NOMO-1 treated with DMSO at 0.1 percent for 48 hours (cell line): ENCODE measurements at regions not wholly inside any gene's neighbourhood (a gene's known extent, or its start where the extent isn't known, plus 50 kb on each side); places are given as distances from the start of the nearest gene placed in this dataset.
"Not testable (repeated sequence)": the region's sequence is repeated elsewhere in the genome, so short reads cannot be mapped to it uniquely, and the experiment has no call there.

ENCODE experiments used
- DNase-seq: peaks from one replicate; lab custom pipeline; 2025; ENCODE audit not compliant: unreplicated experiment; lab: John Stamatoyannopoulos, UW

- DNase-seq: no peak
Measured at GRCh38 chr14:51342226-51342625, 102.2 kb downstream of the TMX1 start.

- no peak for DNase-seq
Measured at GRCh38 chr14:51351997-51352396, 112.0 kb downstream of the TMX1 start.

- no peak for DNase-seq
Measured at GRCh38 chr14:51353901-51354300, 113.9 kb downstream of the TMX1 start.

DNA sequence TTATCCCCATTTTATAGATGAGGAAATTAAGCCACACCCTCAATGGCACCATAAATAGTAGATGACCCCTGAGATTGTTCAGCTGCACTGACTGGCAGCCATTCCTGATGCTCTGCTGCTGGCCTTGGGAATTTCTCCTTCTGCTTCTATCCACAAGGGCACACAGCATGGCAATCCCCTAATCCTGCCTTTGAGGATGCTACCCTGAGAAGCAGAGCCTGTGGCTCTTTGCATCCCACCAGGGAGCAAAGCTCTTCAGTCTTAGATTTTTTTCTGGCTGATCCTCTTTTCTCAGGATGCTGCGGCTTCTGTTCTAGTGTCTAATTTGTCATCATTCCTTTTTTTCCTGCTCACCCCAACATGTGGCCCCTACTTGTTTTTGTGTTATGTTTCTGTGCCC lies 114.8 kb downstream of the TMX1 start:
- DNase-seq: no peak

DNA sequence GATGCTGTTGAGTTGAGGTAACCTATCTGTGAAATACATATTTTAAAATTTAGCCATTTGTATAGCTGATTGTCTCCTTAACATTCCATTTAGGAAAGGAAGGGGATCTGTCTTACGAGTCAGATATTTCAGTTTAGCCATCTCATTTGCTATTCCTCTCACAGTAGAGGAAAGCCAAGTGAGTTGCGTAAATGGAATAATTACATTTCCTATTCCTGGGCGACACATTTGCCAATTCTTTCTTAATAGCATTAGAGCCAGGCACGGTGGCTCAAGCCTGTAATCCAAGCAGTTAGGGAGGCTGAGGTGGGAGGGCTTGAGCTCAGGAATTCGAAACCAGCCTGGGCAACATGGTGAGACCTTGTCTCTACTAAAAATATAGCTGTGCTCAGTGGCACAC lies 116.3 kb downstream of the TMX1 start:
- DNase-seq: no peak

DNA sequence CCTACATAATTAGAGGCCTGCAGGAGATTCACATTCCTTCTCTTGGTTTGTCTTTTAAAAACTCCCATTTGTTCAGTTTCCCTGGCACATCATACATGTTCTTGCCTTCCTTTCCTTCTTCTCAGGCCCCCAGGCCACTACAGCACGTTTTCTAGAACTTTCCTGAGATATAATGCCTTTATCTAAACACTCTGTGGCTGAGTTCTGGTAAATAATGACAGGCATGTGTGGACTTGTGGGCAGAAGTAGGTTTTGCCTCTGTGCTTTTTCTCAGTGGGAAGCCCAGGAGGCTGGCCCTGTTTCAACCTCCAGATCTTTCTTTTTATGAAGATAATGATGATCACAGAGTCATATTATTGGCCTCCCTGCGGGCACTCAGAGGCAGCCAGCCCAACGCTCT lies 117.2 kb downstream of the TMX1 start:
- DNase-seq: no peak

GRCh38 chr14:51360592-51360991 lies 120.5 kb downstream of the TMX1 start:
- no peak for DNase-seq

- no peak for DNase-seq
Measured at GRCh38 chr14:51365241-51365965, 125.4 kb downstream of the TMX1 start.

GRCh38 chr14:51366460-51366859 lies 126.4 kb downstream of the TMX1 start:
- not testable (repeated sequence) for DNase-seq

DNA sequence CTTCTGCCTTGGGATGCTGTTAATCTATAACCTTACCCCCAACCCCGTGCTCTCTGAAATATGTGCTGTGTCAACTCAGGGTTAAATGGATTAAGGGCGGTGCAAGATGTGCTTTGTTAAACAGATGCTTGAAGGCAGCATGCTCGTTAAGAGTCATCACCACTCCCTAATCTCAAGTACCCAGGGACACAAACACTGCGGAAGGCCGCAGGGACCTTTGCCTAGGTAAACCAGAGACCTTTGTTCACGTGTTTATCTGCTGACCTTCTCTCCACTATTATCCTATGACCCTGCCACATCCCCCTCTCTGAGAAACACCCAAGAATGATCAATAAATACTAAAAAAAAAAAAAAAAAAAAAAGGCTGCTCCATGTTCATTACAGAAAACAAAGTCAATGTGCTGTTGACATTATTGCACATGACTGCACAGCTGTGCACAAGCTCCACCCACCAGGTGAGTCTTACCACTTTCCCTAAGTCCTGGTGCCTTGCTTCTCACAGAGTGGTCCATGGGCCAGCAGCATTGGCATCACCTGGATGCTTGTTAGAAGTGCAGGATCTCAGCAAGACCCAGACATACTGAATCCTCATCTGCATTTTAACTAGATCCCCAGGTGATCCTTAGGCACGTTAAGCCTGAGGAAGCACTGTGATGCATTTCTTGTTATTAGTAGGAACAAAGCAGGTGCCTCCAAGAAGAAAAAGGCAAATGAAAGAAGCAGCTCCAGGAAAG lies 127.0 kb downstream of the TMX1 start:
- DNase-seq: not testable (repeated sequence)

DNA sequence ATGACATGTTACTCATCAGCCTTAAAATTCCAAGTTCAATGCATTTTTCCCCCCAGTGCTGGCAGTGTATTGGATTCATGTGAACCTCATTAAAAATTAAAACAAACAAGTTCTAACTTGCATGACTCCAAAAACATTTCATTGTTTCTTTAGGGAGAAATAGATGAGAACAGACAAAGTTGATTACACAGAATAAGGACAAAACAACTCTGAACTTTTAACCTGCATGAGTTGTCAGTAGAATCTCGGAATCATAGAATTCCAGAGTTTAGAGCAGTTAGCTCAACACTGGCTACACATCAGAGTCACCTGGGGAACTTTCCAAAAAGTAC lies 127.5 kb downstream of the TMX1 start:
- DNase-seq: no peak

GRCh38 chr14:51368721-51369163 lies 128.7 kb downstream of the TMX1 start:
- DNase-seq: no peak

- peak; percentile 3 for DNase-seq
Measured at GRCh38 chr14:51369814-51370213, 129.8 kb downstream of the TMX1 start.

GRCh38 chr14:51370758-51371386 lies 130.8 kb downstream of the TMX1 start:
- DNase-seq: no peak

GRCh38 chr14:51377186-51377585 lies 137.1 kb downstream of the TMX1 start:
- not testable (repeated sequence) for DNase-seq

DNA sequence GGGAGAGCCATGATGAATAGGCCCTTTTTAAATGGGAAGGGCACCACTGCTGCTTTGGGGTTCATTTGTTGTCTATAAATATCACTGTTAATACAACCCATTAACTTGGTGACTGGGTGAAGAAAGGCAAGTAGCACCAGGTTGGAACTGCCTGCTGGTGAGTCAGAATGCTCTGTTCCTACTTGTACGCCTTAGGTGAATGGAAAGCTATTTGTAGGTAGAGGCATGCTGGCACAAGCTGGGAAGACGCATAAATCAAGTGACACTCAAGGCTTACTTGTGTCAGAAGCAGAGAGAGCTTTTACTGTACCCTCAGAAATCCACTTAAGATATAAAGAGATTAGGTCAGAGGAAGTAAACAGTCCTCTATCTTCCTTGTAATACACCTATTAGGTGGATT lies 142.5 kb downstream of the TMX1 start:
- no peak for DNase-seq

DNA sequence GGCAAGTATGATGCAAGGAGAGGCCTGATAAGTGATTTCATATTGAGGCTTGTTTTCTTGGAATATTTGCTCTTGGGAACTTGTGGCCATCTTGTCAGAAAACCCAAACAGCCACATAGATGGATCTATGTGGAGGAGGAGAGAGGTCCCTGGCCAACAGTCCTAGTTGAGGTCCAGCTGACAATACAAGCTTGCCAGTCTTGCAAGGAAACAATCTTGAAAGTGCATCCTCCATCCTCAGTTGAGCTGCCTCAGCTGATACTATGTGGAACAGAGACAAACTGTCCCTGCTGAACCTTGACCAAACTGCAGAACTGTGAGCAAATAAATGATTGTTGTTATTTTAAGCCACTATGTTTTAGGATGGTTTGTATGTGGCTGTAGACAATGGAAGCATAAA lies 146.4 kb downstream of the TMX1 start:
- DNase-seq: no peak

- no peak for DNase-seq
Measured at GRCh38 chr14:51386983-51387735, 147.1 kb downstream of the TMX1 start.

- no peak for DNase-seq
Measured at GRCh38 chr14:51392416-51392815, 152.4 kb downstream of the TMX1 start.

DNA sequence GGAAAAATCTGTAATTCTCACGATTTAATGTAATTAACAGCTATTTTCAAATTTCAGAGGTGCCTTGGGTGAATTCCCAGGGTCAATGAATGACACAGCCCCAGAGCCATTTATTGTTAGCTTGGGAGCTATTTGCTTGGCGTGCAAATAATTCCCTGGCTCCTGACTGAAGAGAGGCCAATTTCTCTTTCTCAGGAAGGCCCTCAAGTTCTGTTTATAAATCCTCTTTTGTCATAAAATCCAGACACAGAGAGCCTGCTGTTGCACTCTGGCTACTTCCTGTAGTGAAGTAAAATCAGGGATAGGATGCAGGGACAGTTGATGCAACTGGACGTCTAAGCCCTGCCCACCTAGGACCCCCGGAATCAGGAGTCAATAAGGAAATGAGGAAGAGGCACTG lies 154.3 kb downstream of the TMX1 start:
- DNase-seq: no peak

- DNase-seq: no peak
Measured at GRCh38 chr14:51394804-51395203, 154.8 kb downstream of the TMX1 start.
